ENCODE measurements at regions not wholly inside any gene's neighbourhood (a gene's known extent, or its start where the extent isn't known, plus 50 kb on each side); places are given as distances from the start of the nearest gene placed in this dataset.

DNA sequence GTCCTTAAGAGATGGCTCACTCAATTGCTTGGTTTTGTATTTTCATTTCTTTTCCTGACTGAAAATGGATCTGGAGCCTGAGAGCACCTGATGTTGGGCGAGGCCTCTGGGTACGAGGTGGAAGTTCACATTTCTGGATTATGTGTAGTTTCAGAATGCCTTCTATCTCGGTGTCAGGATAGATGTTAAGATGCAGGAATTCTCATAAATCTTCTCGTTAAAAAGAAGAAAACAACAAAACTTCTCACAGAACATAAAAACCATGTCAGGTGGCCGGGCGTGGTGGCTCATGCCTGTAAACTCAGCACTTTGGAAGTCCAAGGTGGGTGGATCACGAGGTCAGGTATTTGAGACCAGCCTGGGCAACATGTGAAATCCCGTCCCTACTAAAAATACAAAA lies 101.8 kb downstream of the RHOU start:
- Mint-ChIP-seq H3K4me1 (peaks cover 50% of the 10 kb centered on the region), H3K27ac (ENCODE audit: unreplicated experiment) (peak overlapping the region; percentile 60)

DNA sequence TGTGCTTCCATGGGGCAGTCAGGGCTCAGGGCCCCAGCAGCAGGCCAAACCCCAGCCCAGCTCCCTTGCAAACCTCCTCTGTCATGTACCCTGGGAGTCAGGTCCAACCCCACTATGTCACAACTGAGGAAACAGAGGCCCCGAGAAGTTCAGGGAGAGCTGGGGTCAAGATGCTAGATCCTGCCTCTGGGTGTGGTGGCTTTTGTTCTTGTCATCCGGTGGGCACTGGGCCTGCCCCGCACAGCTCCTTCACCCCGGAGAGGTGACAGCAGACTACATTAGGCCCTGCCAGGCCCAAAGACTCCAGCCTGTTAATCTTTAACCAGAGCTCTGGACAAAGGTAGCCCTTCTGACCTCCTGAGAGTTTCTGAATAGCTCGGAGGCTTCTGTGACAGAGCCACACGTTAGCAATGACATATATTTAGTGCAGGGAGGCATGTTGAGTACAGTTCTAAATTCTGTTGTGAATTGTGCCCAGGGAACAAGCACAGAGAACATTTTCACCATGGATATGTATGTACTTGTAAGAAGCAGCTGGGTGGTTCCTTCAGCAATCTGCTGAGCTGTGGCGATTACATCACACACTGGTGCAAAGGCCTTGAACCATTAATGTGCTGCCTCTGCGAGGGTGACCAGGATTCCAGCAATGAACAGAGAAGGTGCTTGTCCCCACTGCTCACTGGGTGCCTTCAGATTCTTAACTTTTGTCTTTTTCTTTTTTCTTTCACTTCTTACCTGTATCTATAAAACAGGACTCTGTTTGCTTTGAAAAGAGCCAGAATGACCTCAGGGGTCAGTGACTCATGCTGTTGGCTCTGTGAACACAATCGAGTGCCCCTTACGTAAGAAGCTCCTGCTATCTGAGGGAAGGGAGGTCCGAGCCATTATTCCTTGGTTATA lies 102.8 kb downstream of the RHOU start:
- TF ChIP-seq, protein P1, sequence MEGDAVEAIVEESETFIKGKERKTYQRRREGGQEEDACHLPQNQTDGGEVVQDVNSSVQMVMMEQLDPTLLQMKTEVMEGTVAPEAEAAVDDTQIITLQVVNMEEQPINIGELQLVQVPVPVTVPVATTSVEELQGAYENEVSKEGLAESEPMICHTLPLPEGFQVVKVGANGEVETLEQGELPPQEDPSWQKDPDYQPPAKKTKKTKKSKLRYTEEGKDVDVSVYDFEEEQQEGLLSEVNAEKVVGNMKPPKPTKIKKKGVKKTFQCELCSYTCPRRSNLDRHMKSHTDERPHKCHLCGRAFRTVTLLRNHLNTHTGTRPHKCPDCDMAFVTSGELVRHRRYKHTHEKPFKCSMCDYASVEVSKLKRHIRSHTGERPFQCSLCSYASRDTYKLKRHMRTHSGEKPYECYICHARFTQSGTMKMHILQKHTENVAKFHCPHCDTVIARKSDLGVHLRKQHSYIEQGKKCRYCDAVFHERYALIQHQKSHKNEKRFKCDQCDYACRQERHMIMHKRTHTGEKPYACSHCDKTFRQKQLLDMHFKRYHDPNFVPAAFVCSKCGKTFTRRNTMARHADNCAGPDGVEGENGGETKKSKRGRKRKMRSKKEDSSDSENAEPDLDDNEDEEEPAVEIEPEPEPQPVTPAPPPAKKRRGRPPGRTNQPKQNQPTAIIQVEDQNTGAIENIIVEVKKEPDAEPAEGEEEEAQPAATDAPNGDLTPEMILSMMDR (conservative IDR thresholded peaks at IDR 0.05) = no peak

More for the DNA sequence above, 101.8 kb downstream of the RHOU start:
- Mint-ChIP-seq H3K36me3 (ENCODE audit: low read depth) (no peaks in the 10 kb centered on the region), H3K27me3 (ENCODE audit: low read depth) (no peaks in the 10 kb centered on the region), H3K4me3 (no peak overlapping the region), H3K9me3 (no peaks in the 10 kb centered on the region)
- no peak for DNase-seq (ENCODE audit: low read depth, low spot score)
- TF ChIP-seq, protein P1 (conservative IDR thresholded peaks at IDR 0.05) = no peak

DNA sequence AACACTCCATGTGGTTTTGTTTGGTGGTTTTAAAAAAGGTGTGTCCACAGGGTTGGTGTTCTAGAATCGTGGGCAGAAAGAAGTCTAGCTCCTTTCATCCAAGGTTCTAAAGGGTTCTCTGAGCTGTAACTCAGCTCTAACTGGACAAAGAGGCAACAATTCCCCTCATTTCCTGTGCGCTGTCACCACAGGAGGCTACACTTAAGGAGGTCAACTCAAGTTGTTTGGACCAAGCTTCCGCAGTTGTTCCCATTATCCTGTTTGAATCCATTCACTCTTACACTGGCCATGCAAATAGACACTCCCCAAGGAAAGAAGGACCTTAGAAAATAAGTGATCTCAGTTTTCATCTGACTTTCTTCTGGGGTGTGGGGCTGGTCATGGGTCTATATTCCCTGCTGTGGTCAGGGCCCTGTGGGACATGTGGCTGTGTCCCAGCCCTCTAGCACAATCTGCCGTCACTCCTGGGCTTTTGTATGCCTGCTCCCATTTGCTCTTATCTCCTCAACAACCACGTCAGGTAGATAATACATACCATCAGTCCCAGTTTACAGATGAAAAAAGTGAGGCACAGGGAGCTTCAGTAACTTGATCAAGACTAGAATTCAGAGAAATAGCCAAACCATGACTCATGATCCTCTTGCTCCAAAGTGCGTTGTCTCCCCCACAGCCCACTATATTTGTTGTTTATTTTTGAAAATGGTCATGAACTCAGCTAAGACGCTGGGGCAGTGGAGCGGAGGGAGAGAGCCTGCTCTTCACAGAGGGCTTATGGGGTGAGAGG lies 103.6 kb downstream of the RHOU start:
- no peak for DNase-seq (ENCODE audit: low read depth, low spot score)
- no peak overlapping the region for H3K4me3 Mint-ChIP-seq
- H3K27ac Mint-ChIP-seq (ENCODE audit: unreplicated experiment) = peak overlapping the region; percentile 36
- H3K4me1 Mint-ChIP-seq = peaks cover 58% of the 10 kb centered on the region
- no peaks in the 10 kb centered on the region for H3K27me3 Mint-ChIP-seq (ENCODE audit: low read depth)
- TF ChIP-seq, protein P1 (conservative IDR thresholded peaks at IDR 0.05) = no peak
- peaks cover 6% of the 10 kb centered on the region for H3K36me3 Mint-ChIP-seq (ENCODE audit: low read depth)
- peaks cover 8% of the 10 kb centered on the region for H3K9me3 Mint-ChIP-seq

More for the DNA sequence above, 102.8 kb downstream of the RHOU start:
- Mint-ChIP-seq H3K27me3 (ENCODE audit: low read depth) (no peaks in the 10 kb centered on the region), H3K4me3 (no peak overlapping the region), H3K36me3 (ENCODE audit: low read depth) (peaks cover 4% of the 10 kb centered on the region), H3K4me1 (peaks cover 58% of the 10 kb centered on the region), H3K27ac (ENCODE audit: unreplicated experiment) (peak overlapping the region; percentile 36), H3K9me3 (peaks cover 5% of the 10 kb centered on the region)
- DNase-seq (ENCODE audit: low read depth, low spot score) = no peak

DNA sequence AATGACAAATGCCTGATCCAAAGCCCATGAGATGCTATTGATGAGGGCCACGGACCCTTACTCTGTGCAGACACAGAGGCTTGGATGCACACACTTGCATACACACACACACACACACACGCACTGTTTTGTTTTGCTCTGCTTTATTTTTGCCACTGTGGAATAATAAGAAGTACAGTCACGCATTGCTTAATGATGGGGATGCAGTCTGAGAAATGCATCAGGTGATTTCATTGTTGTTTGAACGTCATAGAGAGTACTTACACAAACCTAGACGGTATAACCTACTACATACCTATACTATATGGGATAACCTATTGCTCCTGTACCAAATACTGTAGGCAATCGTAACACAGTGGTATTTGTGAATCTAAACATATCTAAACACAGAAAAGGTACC lies 104.4 kb downstream of the RHOU start:
- peaks cover 8% of the 10 kb centered on the region for H3K36me3 Mint-ChIP-seq (ENCODE audit: low read depth)
- TF ChIP-seq, protein P1 (conservative IDR thresholded peaks at IDR 0.05) = no peak
- H3K27me3 Mint-ChIP-seq (ENCODE audit: low read depth) = no peaks in the 10 kb centered on the region
- no peak overlapping the region for H3K4me3 Mint-ChIP-seq
- peaks cover 8% of the 10 kb centered on the region for H3K9me3 Mint-ChIP-seq
- no peak for DNase-seq (ENCODE audit: low read depth, low spot score)
- H3K27ac Mint-ChIP-seq (ENCODE audit: unreplicated experiment) = no peak overlapping the region
- H3K4me1 Mint-ChIP-seq = peaks cover 58% of the 10 kb centered on the region

DNA sequence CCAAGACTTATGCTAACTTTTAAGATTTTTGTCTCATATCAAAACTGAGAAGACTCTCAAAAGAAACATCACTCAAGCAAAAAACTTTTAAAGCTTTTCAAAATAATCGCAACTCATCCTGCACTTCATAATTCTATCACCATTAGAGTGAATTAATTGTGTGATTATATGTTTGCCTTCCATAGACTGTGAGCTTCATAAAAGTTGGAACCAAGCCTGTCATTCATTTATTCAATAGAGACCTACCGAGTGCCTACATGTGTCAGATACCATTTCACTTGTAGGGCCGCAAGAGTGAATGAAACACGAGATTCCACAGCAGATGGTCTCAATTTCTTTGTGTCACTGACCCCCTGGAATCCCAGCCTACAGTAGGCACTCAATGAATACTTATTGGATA lies 106.4 kb downstream of the RHOU start:
- DNase-seq (ENCODE audit: low read depth, low spot score) = no peak
- TF ChIP-seq, protein P1 (conservative IDR thresholded peaks at IDR 0.05) = no peak
- peaks cover 8% of the 10 kb centered on the region for H3K9me3 Mint-ChIP-seq
- H3K36me3 Mint-ChIP-seq (ENCODE audit: low read depth) = peaks cover 8% of the 10 kb centered on the region
- H3K27ac Mint-ChIP-seq (ENCODE audit: unreplicated experiment) = peak overlapping the region; percentile 90
- H3K27me3 Mint-ChIP-seq (ENCODE audit: low read depth) = no peaks in the 10 kb centered on the region
- H3K4me1 Mint-ChIP-seq = peaks cover 50% of the 10 kb centered on the region
- no peak overlapping the region for H3K4me3 Mint-ChIP-seq

Measured in neural crest cell (in vitro differentiated cells).